H7 (cell line): ENCODE measurements at regions not wholly inside any gene's neighbourhood (a gene's known extent, or its start where the extent isn't known, plus 50 kb on each side); places are given as distances from the start of the nearest gene placed in this dataset.

Experiments used
- DNase-seq: peaks from one replicate; pipeline ENCODE4 v3.0.0; 2012
- H3K27me3 ChIP-seq: 2 replicates; pipeline ENCODE4 v1.6.0; 2011; ENCODE audit warnings: mild to moderate bottlenecking, low read length; ENCODE audit not compliant: control insufficient read depth, insufficient read depth
- H3K36me3 ChIP-seq: replicated peaks from 2 replicates; pipeline ENCODE4 v1.5.1; 2011; ENCODE audit warnings: low read length; ENCODE audit not compliant: control insufficient read depth, insufficient read depth
- H3K4me3 ChIP-seq: 2 replicates; pipeline ENCODE4 v1.5.1; 2011; ENCODE audit warnings: low read depth, mild to moderate bottlenecking, control low read depth, low read length, moderate library complexity; ENCODE audit not compliant: insufficient read depth

- Histone ChIP-seq H3K27me3 (no peaks in the 10 kb centered on the region), H3K36me3 (no peaks in the 10 kb centered on the region), H3K4me3 (no peak overlapping the region)
- no peak for DNase-seq
Observed at GRCh38 chr6:139591075-139591865, 216.8 kb upstream of the CITED2 start.

DNA sequence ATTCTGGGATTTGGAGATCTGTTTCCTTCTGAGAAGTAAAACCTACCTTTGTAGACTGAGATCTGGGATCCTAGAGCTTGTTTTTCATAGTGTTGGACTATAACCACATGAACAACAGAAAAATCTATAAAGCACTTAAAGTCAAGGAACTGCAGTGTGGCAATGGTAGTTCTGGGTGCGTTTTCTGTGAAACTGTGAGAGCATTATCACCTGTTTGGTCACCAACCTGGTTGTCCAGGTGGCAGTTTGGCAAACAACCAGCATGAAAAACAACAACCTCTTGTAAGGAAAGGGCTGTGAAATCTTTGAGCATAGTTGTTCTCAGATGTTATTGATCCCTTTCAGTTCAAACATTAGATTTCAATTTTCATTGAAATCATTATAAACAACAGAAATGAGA, 215.8 kb upstream of the CITED2 start:
- H3K36me3 ChIP-seq = no peaks in the 10 kb centered on the region
- no peak overlapping the region for H3K4me3 ChIP-seq
- H3K27me3 ChIP-seq = no peaks in the 10 kb centered on the region
- DNase-seq = no peak

GRCh38 chr6:139588734-139589593, 214.5 kb upstream of the CITED2 start:
- no peaks in the 10 kb centered on the region for H3K27me3 ChIP-seq
- H3K36me3 ChIP-seq = no peaks in the 10 kb centered on the region
- DNase-seq = no peak
- H3K4me3 ChIP-seq = no peak overlapping the region

GRCh38 chr6:139588076-139588639, 213.7 kb upstream of the CITED2 start:
- no peaks in the 10 kb centered on the region for H3K27me3 ChIP-seq
- no peak overlapping the region for H3K4me3 ChIP-seq
- DNase-seq = no peak
- no peaks in the 10 kb centered on the region for H3K36me3 ChIP-seq

DNA sequence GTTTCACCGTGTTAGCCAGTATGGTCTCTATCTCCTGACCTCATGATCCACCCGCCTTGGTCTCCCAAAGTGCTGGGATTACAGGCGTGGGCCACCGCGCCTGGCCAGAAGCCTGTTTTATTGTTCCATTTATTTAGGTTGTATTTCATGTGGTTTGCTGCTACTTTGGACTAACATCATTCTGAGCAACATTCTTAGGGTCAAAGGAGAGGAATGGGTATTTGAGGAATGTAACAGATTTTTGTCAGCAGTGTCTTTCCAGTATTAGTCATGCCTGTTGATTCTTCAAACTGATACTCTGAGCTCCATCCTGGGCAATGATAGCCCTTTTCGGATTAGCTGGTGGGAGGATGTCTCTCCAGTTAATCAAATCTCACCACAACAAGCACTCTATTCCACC, 213.0 kb upstream of the CITED2 start:
- DNase-seq = no peak
- Histone ChIP-seq H3K36me3 (no peaks in the 10 kb centered on the region), H3K27me3 (no peaks in the 10 kb centered on the region)

GRCh38 chr6:139586273-139586672, 211.8 kb upstream of the CITED2 start:
- DNase-seq = no peak
- Histone ChIP-seq H3K4me3 (no peak overlapping the region), H3K27me3 (no peaks in the 10 kb centered on the region), H3K36me3 (no peaks in the 10 kb centered on the region)

More for the DNA sequence above, 213.0 kb upstream of the CITED2 start:
- no peak overlapping the region for H3K4me3 ChIP-seq

DNA sequence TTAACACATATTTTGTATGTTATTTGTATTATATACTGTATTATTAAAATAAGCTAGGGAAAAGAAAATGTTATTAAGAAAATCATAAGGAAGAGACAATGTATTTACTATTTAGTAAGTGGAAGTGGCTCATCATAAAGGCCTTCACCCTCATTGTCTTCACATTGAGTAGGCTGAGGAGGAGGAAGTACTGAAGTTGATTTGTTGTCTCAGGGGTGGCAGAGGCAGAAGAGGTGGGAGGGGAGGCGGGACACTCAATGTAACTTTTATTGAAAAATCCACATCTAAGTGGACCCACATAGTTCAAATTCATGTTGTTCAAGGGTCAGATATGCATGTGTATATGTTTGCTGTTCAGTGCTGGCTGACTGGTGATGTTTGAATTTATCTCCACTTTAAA, 210.2 kb upstream of the CITED2 start:
- Histone ChIP-seq H3K36me3 (no peaks in the 10 kb centered on the region), H3K4me3 (no peak overlapping the region), H3K27me3 (no peaks in the 10 kb centered on the region)
- no peak for DNase-seq

DNA sequence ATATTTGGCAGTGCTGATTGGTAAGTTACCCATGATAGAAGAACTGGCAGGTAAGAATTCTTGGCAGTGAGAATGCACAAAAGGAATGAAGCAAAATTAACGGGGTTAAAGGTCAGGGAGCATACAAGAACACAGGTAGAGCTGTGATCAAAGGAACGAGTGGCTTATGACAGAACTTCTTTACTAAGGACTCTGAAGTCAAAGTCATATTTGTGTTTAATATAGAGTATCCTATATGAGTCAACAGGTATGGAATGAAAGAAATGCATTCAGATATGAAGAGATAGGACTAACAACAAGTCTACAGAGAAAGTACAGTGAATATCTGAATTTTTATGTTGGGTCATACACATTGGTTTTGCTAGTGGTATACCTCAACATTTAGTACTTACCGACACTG, 209.0 kb upstream of the CITED2 start:
- Histone ChIP-seq H3K4me3 (no peak overlapping the region), H3K36me3 (no peaks in the 10 kb centered on the region), H3K27me3 (no peaks in the 10 kb centered on the region)
- no peak for DNase-seq

GRCh38 chr6:139582956-139583355, 208.5 kb upstream of the CITED2 start:
- Histone ChIP-seq H3K4me3 (no peak overlapping the region), H3K36me3 (no peaks in the 10 kb centered on the region), H3K27me3 (no peaks in the 10 kb centered on the region)
- no peak for DNase-seq

- DNase-seq = no peak
- Histone ChIP-seq H3K4me3 (no peak overlapping the region), H3K36me3 (no peaks in the 10 kb centered on the region), H3K27me3 (no peaks in the 10 kb centered on the region)
Observed at GRCh38 chr6:139581485-139581865, 207.0 kb upstream of the CITED2 start.

GRCh38 chr6:139580592-139581484, 206.4 kb upstream of the CITED2 start:
- Histone ChIP-seq H3K27me3 (no peaks in the 10 kb centered on the region), H3K4me3 (no peak overlapping the region)
- DNase-seq = no peak

DNA sequence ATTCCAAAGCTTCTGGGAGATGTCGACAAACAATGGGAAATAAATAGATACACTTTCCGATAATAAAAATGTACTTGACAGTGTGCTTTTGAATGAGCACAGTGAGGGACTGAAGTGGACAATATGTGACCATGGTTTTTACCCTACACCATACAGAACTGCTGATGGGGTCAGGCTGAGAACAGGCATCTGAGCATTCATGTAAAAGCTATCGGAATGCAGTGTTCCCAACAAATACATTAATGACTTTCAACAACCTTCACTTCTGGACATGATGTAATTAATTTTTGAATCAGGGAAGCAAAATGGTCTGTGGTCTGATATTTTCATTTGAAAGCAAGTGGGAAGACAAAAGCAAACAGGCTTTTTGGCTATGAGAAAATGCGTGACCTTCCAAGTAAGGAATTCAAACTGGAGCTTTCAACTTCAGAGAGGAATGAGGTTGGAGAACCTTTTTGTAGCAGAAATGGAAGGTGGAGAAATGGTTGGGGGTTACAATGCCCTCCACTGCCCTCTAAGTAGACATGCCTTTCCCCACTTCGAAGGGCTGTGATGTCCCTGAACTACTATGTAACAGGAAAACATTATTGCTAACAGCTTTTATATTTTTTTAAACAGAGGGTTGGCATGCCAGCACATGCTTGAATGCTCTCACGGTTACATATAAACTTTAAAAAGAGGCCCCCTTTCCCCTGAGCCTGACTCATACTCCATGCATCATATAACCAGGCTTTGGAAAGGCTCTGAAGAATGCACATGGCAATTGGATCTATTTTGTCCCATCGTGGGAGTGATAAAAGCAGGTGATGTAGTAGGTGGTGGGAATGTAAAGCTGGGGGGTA, 203.5 kb upstream of the CITED2 start:
- Histone ChIP-seq H3K4me3 (no peak overlapping the region), H3K27me3 (no peaks in the 10 kb centered on the region), H3K36me3 (no peaks in the 10 kb centered on the region)
- no peak for DNase-seq

More at GRCh38 chr6:139580592-139581484, 206.4 kb upstream of the CITED2 start:
- H3K36me3 ChIP-seq = no peaks in the 10 kb centered on the region

DNA sequence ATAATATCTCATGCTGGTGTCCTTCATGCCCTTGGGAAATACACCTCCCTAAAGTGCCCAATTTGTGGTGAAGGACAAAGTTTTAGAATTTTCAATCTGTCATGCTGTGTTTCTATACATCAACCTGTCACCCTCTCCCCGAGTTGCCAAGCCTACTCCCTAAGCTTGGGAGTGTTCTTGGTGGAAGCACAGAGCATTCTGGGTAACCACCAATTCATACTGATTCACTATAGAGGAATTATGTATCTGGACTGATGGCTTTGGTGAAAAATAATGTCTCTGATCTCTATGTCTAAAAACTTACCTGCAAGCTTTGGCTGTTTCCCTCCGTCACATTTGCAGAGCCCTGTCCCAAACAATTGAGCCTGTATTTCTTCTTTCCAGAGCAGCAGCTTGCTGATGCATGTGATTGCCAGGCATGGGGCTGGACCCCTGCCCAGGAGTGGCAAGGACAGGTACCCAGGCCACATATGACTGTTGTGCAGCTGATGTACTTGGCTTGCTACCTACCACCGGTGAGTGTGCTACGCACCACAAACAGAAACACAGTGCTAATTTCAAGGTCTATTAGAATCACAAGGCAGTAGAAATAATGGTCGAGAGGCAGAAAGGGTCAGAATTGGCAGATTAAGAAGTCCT, 202.8 kb upstream of the CITED2 start:
- Histone ChIP-seq H3K27me3 (no peaks in the 10 kb centered on the region), H3K4me3 (no peak overlapping the region), H3K36me3 (no peaks in the 10 kb centered on the region)
- no peak for DNase-seq
